GM21515 (cell line): ENCODE measurements at regions not wholly inside any gene's neighbourhood (a gene's known extent, or its start where the extent isn't known, plus 50 kb on each side); places are given as distances from the start of the nearest gene placed in this dataset.
A peak's percentile ranks its signal among the peaks of the same experiment; 100 is the strongest.

Experiments used
- ATAC-seq: cut with Tn5 transposase; IDR thresholded peaks from one replicate; pipeline ENCODE4 v1.9.1; 2021; ENCODE audit not compliant: unreplicated experiment

DNA sequence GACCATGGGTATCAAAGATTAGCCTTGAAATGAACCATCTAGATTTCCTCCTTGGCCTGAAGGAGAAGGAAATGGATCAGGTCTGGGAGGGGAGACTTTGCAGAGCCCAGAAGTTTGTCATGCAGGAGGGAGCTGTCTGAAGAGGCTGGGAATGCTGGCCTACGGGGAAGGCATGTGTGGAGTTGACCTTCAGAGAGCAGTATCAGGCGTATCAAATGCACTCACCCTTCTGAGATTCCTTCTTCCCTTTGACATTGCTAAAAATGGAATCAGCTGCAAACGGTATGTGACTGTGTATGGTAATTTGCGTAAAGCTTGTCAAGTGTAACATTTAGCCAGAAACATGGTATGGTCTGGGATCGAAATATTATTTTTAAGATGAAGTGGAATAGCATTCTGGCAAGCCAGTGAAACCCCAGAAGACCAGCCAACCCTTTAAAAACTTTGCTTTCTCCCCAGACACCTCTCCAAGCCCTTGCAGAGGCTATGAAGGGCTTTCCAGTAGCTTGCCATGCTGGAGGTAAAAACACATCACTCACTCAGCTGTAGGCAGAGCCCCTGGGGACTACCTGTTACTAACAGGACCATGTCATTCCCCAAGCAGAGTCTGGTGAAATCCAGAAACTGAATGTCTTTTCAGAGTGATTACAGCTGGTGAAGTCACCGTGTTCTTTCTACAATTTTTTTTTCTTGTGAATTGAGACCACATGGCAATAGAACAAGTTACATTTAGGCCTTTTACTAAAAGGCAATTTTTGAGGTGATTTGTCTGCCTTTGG lies 174.7 kb upstream of the SLC24A5 start:
- no peak for ATAC-seq

DNA sequence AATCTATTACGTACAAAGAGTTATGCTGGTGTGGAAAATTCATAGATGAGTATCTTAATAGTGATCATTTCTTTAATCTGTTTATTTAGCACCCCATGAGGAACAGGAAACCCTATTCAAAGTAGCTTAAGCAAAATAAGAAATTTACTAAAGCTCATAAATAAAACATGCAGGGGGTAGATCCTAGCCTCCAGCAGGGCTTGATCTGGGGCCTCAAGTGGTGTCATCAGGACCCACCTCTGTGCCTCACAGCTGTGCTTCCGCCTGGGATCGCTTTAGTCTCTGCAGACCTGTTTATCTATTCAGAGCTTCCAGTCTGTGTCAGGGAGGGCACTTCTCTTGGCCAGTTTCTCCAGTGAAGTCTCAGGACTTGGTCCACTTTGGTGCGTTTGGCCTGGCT lies 171.0 kb upstream of the SLC24A5 start:
- ATAC-seq, result no peak

GRCh38 chr15:47950447-47950846 lies 170.3 kb upstream of the SLC24A5 start:
- ATAC-seq, result no peak

GRCh38 chr15:47951781-47952180 lies 169.0 kb upstream of the SLC24A5 start:
- ATAC-seq, result no peak

DNA sequence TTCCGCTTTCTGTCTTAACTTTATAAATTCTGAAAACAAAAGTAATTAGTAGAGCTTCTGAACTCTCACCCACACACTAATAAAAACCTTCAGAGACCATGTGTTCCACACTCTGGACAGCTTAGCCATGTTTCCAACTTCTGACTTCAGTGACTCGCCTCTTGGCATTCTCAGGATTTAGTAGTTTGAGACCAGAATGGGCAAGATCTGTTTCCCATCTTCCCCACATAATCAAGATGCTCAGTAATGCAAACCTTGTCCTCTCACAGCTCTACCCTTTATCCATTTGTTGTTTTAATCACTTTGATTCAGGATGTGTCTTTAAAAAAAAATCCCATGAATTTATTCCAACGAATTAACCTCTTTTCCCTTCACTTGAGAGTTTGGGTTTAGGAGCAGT lies 166.6 kb upstream of the SLC24A5 start:
- no peak for ATAC-seq

GRCh38 chr15:47955021-47955420 lies 165.8 kb upstream of the SLC24A5 start:
- ATAC-seq, result no peak

DNA sequence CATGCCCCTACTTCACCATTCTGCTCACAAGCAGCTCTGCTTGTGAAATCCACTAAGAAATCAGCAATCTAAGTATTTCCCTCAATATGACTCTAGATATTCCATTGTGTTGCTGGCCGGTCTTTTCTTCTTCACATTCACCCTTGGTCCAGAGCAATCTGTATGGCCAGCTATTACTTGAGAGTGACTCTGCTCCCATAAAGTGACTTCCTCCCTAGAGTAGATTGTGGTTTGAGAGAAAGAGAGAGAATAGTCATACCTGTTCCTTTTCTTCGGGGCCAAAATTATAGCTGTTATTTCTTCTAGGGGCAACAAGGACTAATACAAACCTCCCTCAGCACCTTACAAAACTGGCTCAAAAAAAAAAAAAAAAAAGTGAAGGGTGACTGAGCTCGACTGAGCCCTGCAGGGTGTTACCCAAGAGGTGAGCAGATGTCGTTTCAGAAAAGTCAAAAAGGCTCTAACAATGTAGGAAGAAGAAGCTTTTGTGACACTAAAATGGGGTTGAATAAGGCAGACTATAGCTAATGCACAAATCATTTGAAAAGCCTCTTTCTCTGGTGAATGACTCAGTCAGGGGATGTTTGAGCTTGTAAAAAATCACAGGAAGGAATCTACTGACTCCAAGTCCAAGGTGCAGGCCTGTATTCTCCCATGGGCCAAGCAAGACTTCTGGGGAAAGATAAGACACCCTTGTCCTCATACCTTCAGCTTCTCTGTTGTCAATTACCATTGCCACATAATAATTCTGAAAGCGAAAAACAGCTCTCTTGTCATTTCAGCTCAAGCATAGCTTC lies 161.0 kb upstream of the SLC24A5 start:
- no peak for ATAC-seq

DNA sequence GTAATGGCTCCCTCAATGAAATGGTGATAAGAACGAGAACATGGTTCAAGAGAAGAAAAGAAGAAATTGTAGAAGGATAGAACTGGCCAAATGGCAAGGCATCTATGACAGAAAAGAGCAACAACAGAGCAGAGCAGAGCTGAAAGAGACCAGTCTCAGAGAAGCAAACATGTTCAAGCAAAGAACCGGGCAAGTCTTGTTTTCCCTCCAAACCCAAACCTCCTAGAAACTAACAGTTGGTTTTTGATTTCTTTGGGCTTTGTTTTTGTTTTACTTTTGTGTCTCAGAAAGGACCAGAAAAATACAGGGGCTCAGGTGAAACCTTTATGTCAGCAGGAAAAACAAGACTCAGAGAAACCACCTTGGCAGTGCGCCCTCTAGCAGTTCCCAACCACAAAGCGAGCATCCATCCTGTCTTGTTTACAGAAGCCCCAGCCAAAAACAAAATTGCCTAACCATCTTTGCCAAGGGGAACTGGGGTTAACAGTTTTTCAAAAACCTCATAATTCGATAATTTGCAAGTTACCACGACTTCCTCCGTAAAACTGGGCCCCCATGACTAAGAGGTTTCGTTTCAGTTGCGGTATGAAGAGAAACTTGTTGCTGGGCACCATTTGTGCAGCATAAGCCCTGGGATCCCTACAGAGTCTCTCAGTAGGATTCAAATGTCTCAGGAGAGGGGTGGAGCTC lies 159.2 kb upstream of the SLC24A5 start:
- ATAC-seq, result peak; percentile 87

DNA sequence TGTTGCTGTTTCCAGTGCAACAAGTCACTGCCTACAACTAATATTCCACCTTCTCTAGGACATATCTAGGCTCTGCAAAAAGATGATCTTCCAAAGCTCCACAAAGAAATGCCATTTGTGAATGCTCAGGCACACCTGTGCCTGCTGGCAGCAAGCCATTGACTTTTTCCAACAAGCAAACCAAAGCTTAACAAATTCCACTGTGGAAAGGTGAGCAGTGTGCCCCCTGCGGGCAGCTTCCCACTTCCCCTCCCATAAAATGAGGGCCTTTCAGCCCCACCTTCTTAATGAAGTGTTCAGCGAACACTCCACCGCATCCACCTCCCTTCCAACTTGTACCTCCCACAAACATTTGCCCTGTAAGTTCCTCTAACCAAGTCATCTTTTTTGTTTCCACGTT lies 157.5 kb upstream of the SLC24A5 start:
- ATAC-seq, result no peak

- ATAC-seq, result no peak
Observed at GRCh38 chr15:47964229-47964628, 156.6 kb upstream of the SLC24A5 start.

- no peak for ATAC-seq
Observed at GRCh38 chr15:47965297-47965696, 155.5 kb upstream of the SLC24A5 start.

DNA sequence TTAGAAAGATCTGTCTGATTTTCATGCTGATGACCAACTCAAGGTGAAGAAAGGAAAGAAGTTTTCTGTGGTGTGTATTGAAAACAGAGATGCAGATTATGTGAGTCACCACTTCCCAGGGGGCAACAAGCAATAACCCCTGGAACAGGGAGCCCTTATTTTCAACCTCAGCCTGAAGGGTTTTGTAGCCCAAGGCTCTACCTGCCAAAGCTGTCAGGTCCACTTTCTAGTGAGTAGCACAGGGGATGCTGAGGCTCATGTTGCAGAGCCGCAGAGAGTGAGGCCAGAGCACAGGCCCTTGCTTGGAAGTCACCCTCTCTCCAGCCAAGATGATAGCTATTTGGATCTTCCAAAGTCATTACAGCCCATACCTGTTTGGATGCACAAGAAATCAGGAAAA lies 152.2 kb upstream of the SLC24A5 start:
- ATAC-seq, result no peak

DNA sequence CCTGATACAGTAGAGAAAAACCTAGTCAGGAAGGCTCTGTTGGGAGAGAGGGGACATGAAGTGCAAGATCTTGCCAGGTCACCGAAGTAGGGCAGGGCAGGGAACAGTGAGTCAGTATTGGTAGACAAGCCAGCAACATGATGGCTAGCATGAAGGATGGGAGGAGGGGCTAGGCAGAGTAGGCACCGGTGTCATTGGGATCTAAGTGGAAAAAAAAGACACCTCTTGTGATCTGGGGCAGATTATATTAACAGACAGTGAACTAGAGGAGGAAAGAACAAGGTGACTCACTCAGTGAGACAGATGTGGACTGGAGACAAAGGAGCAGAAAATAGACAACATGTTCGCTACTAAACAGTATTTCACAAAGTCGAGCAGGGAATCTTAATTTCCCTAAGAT lies 149.2 kb upstream of the SLC24A5 start:
- ATAC-seq, result no peak

DNA sequence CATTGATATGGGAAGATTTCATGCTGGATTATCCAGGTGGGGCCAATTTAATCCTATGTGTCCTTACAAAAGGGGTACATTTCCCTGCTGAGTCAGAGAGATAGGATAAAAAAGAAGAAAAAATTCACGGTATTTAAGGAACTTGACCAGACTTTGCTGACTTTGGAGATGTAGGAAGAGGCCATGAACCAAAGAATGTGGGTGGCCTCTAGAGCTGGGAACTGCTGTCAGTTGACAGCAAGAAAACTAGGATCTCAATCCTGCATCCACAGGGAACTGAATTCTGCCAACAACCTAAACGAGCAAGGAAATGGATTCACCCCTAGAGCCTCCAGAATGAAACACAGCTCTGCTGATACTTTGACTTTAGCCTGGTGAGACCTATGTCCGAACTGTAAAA lies 148.1 kb upstream of the SLC24A5 start:
- ATAC-seq, result no peak

DNA sequence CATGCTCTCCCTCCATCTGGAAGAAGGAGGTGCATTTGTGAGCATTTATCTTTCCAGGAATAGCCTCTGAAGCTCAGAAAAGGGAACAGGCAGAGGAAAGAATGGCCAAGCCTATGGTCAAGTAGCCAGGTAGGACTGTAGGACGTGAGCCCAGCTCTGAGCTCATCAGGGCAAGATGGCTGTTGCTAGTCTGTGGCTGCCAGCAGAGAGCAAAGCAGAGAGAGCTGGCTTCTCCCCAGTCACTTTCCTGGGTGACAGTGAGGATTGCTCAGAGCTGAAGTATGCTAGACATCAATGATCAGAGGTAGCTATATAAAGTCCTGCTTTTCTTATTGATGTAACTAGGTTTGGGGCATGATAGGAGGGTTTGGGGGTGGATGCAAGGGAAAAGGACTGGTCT lies 146.1 kb upstream of the SLC24A5 start:
- no peak for ATAC-seq

DNA sequence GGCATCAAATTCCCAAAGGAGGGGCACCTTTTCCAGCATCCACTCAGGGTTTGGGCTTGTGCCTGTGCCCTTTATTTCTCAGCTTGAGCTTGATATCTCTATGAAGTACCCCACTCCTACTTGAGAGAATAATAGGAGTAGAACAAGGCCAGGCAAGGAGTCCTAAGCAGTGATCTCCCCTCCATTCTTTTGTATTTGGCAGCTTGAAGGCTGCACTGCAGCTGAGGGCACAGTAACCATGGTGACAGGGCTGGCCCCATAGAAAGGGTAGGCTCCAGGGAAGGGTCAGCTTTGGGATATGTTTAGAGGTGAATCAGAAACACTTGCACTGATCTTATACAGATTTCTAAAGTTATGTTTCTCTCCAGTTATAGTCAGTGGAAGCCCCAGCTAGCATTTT lies 145.4 kb upstream of the SLC24A5 start:
- no peak for ATAC-seq

DNA sequence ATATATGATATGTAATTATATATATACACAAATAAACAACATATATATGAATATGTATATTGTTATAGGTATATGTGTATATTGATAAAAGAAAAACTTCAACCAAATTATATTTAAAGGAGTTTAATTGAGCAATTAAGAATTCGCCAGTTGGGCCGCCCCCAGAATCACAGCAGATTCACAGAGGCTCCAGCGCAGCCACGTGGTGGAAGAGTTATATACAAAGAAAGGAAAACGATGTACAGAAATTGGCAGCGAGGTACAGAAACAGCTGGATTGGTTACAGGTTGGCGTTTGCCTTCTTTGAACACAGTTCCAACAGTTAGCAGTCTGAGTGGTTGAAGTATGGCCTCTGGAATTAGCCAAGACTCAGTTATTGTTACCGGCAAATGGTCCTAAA lies 137.3 kb upstream of the SLC24A5 start:
- ATAC-seq, result no peak

GRCh38 chr15:47985568-47985967 lies 135.2 kb upstream of the SLC24A5 start:
- no peak for ATAC-seq

DNA sequence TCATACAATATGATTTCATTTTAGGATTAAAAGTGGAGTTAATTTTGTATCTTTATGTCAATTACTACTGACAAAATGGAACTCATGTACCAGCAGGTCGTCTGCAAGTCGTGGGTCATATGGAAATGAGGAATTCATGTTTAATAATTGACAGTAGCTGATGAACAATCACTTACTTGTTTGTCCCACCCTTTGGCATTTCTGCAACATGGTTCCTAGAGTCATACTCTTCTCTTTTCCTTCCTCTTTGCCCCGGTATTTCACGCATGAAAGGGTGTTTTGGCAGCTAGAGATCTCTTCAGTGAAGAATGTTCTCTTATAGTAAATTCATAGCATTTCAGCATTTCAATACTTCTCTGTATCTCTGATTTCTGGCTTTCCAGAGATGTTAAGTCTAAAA lies 133.3 kb upstream of the SLC24A5 start:
- ATAC-seq, result no peak

GRCh38 chr15:47987908-47988532 lies 132.8 kb upstream of the SLC24A5 start:
- peak; percentile 94 for ATAC-seq

DNA sequence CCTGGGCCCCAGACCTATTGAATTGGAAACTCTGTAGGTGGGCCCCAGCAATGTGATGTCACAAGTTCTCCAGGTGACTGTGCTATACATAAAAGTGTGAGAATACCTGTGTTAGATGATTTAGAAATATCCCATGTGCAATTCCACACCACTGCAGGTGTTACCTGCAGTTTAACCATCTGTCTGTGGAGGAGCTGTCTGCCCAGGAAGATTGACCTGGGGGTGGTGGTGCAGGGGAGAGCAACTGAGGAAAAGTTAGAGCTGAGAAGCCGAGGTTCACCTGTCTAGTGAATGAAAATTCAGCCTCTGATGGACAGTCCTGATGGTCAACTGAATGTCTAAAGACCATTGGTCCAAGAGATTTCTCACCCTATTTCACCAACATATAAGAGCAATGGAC lies 132.2 kb upstream of the SLC24A5 start:
- ATAC-seq, result no peak
